ENCODE measurements at regions not wholly inside any gene's neighbourhood (a gene's known extent, or its start where the extent isn't known, plus 50 kb on each side); places are given as distances from the start of the nearest gene placed in this dataset.
"Not testable (repeated sequence)": the region's sequence is repeated elsewhere in the genome, so short reads cannot be mapped to it uniquely, and the experiment has no call there.

GRCh38 chr4:131727418-131727817 is 1421.7 kb upstream of the PCDH10 start:
- WGBS, result 98% methylated on average over 39 of the region's 40 CpGs
- not testable (repeated sequence) for DNase-seq (ENCODE audit: low read depth in 6 of 9, low spot score in 9 of 9); H3K27ac ChIP-seq (ENCODE audit: low read depth in 1 of 2, low read length in 1 of 2); H3K36me3 ChIP-seq (ENCODE audit: control insufficient read depth in 2 of 2, insufficient read depth in 2 of 2, low read length in 1 of 2); H3K27me3 ChIP-seq (ENCODE audit: control insufficient read depth in 2 of 2, insufficient read depth in 1 of 2, low read length in 1 of 2); H3K4me1 ChIP-seq (ENCODE audit: control insufficient read depth in 2 of 2, insufficient read depth in 2 of 2, low read length in 2 of 2); H3K4me3 ChIP-seq (ENCODE audit: low read length in 2 of 2)
- H3K9me3 ChIP-seq (ENCODE audit: control insufficient read depth in 2 of 2, insufficient read depth in 1 of 2, low read length in 1 of 2), result peaks cover 2 to 49% of the 10 kb centered on the region in 2 donors

- WGBS, result over 99% methylated on average over 30 of the region's 30 CpGs
- H3K27ac ChIP-seq (ENCODE audit: low read depth in 1 of 2, low read length in 1 of 2); H3K36me3 ChIP-seq (ENCODE audit: control insufficient read depth in 2 of 2, insufficient read depth in 2 of 2, low read length in 1 of 2); H3K27me3 ChIP-seq (ENCODE audit: control insufficient read depth in 2 of 2, insufficient read depth in 1 of 2, low read length in 1 of 2); H3K4me3 ChIP-seq (ENCODE audit: low read length in 2 of 2); DNase-seq (ENCODE audit: low read depth in 6 of 9, low spot score in 9 of 9); H3K4me1 ChIP-seq (ENCODE audit: control insufficient read depth in 2 of 2, insufficient read depth in 2 of 2, low read length in 2 of 2): not testable (repeated sequence)
- peaks cover 2 to 61% of the 10 kb centered on the region in 2 donors for H3K9me3 ChIP-seq (ENCODE audit: control insufficient read depth in 2 of 2, insufficient read depth in 1 of 2, low read length in 1 of 2)
Measured at GRCh38 chr4:131729205-131729604, 1419.9 kb upstream of the PCDH10 start.

- not testable (repeated sequence) for H3K4me1 ChIP-seq (ENCODE audit: control insufficient read depth in 2 of 2, insufficient read depth in 2 of 2, low read length in 2 of 2); H3K36me3 ChIP-seq (ENCODE audit: control insufficient read depth in 2 of 2, insufficient read depth in 2 of 2, low read length in 1 of 2); H3K4me3 ChIP-seq (ENCODE audit: low read length in 2 of 2); DNase-seq (ENCODE audit: low read depth in 6 of 9, low spot score in 9 of 9); H3K27me3 ChIP-seq (ENCODE audit: control insufficient read depth in 2 of 2, insufficient read depth in 1 of 2, low read length in 1 of 2); H3K27ac ChIP-seq (ENCODE audit: low read depth in 1 of 2, low read length in 1 of 2)
- H3K9me3 ChIP-seq (ENCODE audit: control insufficient read depth in 2 of 2, insufficient read depth in 1 of 2, low read length in 1 of 2), result peaks cover 2 to 60% of the 10 kb centered on the region in 2 donors
- 95% methylated on average over 59 of the region's 59 CpGs for WGBS
Measured at GRCh38 chr4:131729716-131730398, 1419.2 kb upstream of the PCDH10 start.

GRCh38 chr4:131730574-131730973 is 1418.5 kb upstream of the PCDH10 start:
- WGBS, result 95% methylated on average over 28 of the region's 28 CpGs

GRCh38 chr4:131732034-131732630 is 1417.0 kb upstream of the PCDH10 start:
- WGBS, result 97% methylated on average over 47 of the region's 47 CpGs
- H3K27ac ChIP-seq (ENCODE audit: low read depth in 1 of 2, low read length in 1 of 2); DNase-seq (ENCODE audit: low read depth in 6 of 9, low spot score in 9 of 9); H3K4me3 ChIP-seq (ENCODE audit: low read length in 2 of 2); H3K4me1 ChIP-seq (ENCODE audit: control insufficient read depth in 2 of 2, insufficient read depth in 2 of 2, low read length in 2 of 2); H3K27me3 ChIP-seq (ENCODE audit: control insufficient read depth in 2 of 2, insufficient read depth in 1 of 2, low read length in 1 of 2); H3K36me3 ChIP-seq (ENCODE audit: control insufficient read depth in 2 of 2, insufficient read depth in 2 of 2, low read length in 1 of 2): not testable (repeated sequence)
- H3K9me3 ChIP-seq (ENCODE audit: control insufficient read depth in 2 of 2, insufficient read depth in 1 of 2, low read length in 1 of 2), result peaks cover 2 to 47% of the 10 kb centered on the region in 2 donors

More at GRCh38 chr4:131730574-131730973, 1418.5 kb upstream of the PCDH10 start:
- H3K27ac ChIP-seq (ENCODE audit: low read depth in 1 of 2, low read length in 1 of 2); H3K27me3 ChIP-seq (ENCODE audit: control insufficient read depth in 2 of 2, insufficient read depth in 1 of 2, low read length in 1 of 2); H3K4me1 ChIP-seq (ENCODE audit: control insufficient read depth in 2 of 2, insufficient read depth in 2 of 2, low read length in 2 of 2); H3K36me3 ChIP-seq (ENCODE audit: control insufficient read depth in 2 of 2, insufficient read depth in 2 of 2, low read length in 1 of 2); DNase-seq (ENCODE audit: low read depth in 6 of 9, low spot score in 9 of 9); H3K4me3 ChIP-seq (ENCODE audit: low read length in 2 of 2): not testable (repeated sequence)
- peaks cover 2 to 53% of the 10 kb centered on the region in 2 donors for H3K9me3 ChIP-seq (ENCODE audit: control insufficient read depth in 2 of 2, insufficient read depth in 1 of 2, low read length in 1 of 2)

- DNase-seq (ENCODE audit: low read depth in 6 of 9, low spot score in 9 of 9); H3K4me1 ChIP-seq (ENCODE audit: control insufficient read depth in 2 of 2, insufficient read depth in 2 of 2, low read length in 2 of 2); H3K36me3 ChIP-seq (ENCODE audit: control insufficient read depth in 2 of 2, insufficient read depth in 2 of 2, low read length in 1 of 2); H3K27me3 ChIP-seq (ENCODE audit: control insufficient read depth in 2 of 2, insufficient read depth in 1 of 2, low read length in 1 of 2); H3K4me3 ChIP-seq (ENCODE audit: low read length in 2 of 2); H3K27ac ChIP-seq (ENCODE audit: low read depth in 1 of 2, low read length in 1 of 2): not testable (repeated sequence)
- H3K9me3 ChIP-seq (ENCODE audit: control insufficient read depth in 2 of 2, insufficient read depth in 1 of 2, low read length in 1 of 2), result peaks cover 1 to 42% of the 10 kb centered on the region in 2 donors
- 99% methylated on average over 24 of the region's 31 CpGs for WGBS
Measured at GRCh38 chr4:131734321-131734720, 1414.8 kb upstream of the PCDH10 start.

GRCh38 chr4:131734851-131735385 is 1414.2 kb upstream of the PCDH10 start:
- WGBS, result 98% methylated on average over 43 of the region's 51 CpGs
- H3K27ac ChIP-seq (ENCODE audit: low read depth in 1 of 2, low read length in 1 of 2); DNase-seq (ENCODE audit: low read depth in 6 of 9, low spot score in 9 of 9); H3K4me3 ChIP-seq (ENCODE audit: low read length in 2 of 2); H3K27me3 ChIP-seq (ENCODE audit: control insufficient read depth in 2 of 2, insufficient read depth in 1 of 2, low read length in 1 of 2); H3K36me3 ChIP-seq (ENCODE audit: control insufficient read depth in 2 of 2, insufficient read depth in 2 of 2, low read length in 1 of 2); H3K4me1 ChIP-seq (ENCODE audit: control insufficient read depth in 2 of 2, insufficient read depth in 2 of 2, low read length in 2 of 2): not testable (repeated sequence)
- peaks cover 0 to 36% of the 10 kb centered on the region in 2 donors for H3K9me3 ChIP-seq (ENCODE audit: control insufficient read depth in 2 of 2, insufficient read depth in 1 of 2, low read length in 1 of 2)

- not testable (repeated sequence) for H3K4me3 ChIP-seq (ENCODE audit: low read length in 2 of 2); H3K36me3 ChIP-seq (ENCODE audit: control insufficient read depth in 2 of 2, insufficient read depth in 2 of 2, low read length in 1 of 2); H3K4me1 ChIP-seq (ENCODE audit: control insufficient read depth in 2 of 2, insufficient read depth in 2 of 2, low read length in 2 of 2); H3K27ac ChIP-seq (ENCODE audit: low read depth in 1 of 2, low read length in 1 of 2); DNase-seq (ENCODE audit: low read depth in 6 of 9, low spot score in 9 of 9); H3K27me3 ChIP-seq (ENCODE audit: control insufficient read depth in 2 of 2, insufficient read depth in 1 of 2, low read length in 1 of 2)
- peaks cover 0 to 23% of the 10 kb centered on the region in 2 donors for H3K9me3 ChIP-seq (ENCODE audit: control insufficient read depth in 2 of 2, insufficient read depth in 1 of 2, low read length in 1 of 2)
- 97% methylated on average over 24 of the region's 26 CpGs for WGBS
Measured at GRCh38 chr4:131738991-131739390, 1410.1 kb upstream of the PCDH10 start.

- DNase-seq (ENCODE audit: low read depth in 6 of 9, low spot score in 9 of 9); H3K4me3 ChIP-seq (ENCODE audit: low read length in 2 of 2); H3K36me3 ChIP-seq (ENCODE audit: control insufficient read depth in 2 of 2, insufficient read depth in 2 of 2, low read length in 1 of 2); H3K27me3 ChIP-seq (ENCODE audit: control insufficient read depth in 2 of 2, insufficient read depth in 1 of 2, low read length in 1 of 2); H3K27ac ChIP-seq (ENCODE audit: low read depth in 1 of 2, low read length in 1 of 2); H3K4me1 ChIP-seq (ENCODE audit: control insufficient read depth in 2 of 2, insufficient read depth in 2 of 2, low read length in 2 of 2): not testable (repeated sequence)
- WGBS, result 96% methylated on average over 9 of the region's 27 CpGs
- peaks cover 0 to 33% of the 10 kb centered on the region in 2 donors for H3K9me3 ChIP-seq (ENCODE audit: control insufficient read depth in 2 of 2, insufficient read depth in 1 of 2, low read length in 1 of 2)
Measured at GRCh38 chr4:131741836-131742235, 1407.3 kb upstream of the PCDH10 start.
